Testis (tissue), 2 donors: ENCODE measurements at regions not wholly inside any gene's neighbourhood (a gene's known extent, or its start where the extent isn't known, plus 50 kb on each side); places are given as distances from the start of the nearest gene placed in this dataset.
"Not testable (repeated sequence)": the region's sequence is repeated elsewhere in the genome, so short reads cannot be mapped to it uniquely, and the experiment has no call there.

ENCODE experiments used
- DNase-seq: peaks from one replicate; pipeline ENCODE4 v3.0.0-alpha.2; 2019
- H3K27ac ChIP-seq, 2 donors: fragments of 200-600 bp; sonication (generic); one replicate each; pipeline ENCODE4 v1.5.1; 2019
- H3K27me3 ChIP-seq: fragments of 200-600 bp; sonication (generic); one replicate; pipeline ENCODE4 v1.5.1; 2019
- H3K36me3 ChIP-seq: fragments of 200-600 bp; sonication (generic); one replicate; pipeline ENCODE4 v1.5.1; 2017; ENCODE audit warnings: low read depth; ENCODE audit errors: missing control alignments
- H3K4me1 ChIP-seq: fragments of 200-600 bp; sonication (generic); one replicate; pipeline ENCODE4 v1.5.1; 2019
- H3K4me3 ChIP-seq, 2 donors: fragments of 200-600 bp; sonication (generic); one replicate each; pipeline ENCODE4 v1.5.1; 2017 to 2019
- H3K9me3 ChIP-seq: fragments of 200-600 bp; sonication (generic); one replicate; pipeline ENCODE4 v1.5.1; 2017
- WGBS, 2 donors: methylation state at CpG; one replicate each; pipeline ENCODE4 v1.1.5; 2018; 5-methylcytosine and 5-hydroxymethylcytosine counted together
- intact Hi-C: fragments of 100-400 bp; cut with DNase I; formaldehyde crosslinking; loops from one replicate; pipeline ENCODE4 v1.15.1; 2023; ENCODE audit warnings: low total_unique reads

DNA sequence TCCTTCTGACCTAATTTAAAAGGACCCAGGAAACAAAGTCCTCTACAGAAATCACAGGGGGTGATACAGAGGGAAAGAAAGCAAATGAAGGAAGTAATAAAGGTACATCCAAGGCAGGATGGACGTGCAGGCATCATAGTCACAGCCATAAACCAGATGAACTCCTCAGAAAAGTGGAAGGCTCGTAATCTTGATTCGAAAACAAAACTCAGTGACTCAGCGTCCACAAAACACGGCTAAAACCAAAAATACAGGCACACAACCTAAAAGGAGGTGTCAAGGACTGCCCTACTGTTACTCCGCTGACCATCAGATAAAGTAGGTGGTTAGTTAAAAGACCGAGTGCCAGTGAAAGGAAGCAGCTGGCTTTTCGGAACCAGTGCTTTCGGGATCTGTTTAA lies 81.5 kb downstream of the TRIM69 start:
- intact Hi-C loops, H3K27ac ChIP-seq, DNase-seq, H3K4me3 ChIP-seq, H3K27me3 ChIP-seq, H3K36me3 ChIP-seq, H3K4me1 ChIP-seq, H3K9me3 ChIP-seq: not testable (repeated sequence)
- 71 to 91% methylated on average over 6 to 9 of the region's 9 CpGs for WGBS, 2 donors

DNA sequence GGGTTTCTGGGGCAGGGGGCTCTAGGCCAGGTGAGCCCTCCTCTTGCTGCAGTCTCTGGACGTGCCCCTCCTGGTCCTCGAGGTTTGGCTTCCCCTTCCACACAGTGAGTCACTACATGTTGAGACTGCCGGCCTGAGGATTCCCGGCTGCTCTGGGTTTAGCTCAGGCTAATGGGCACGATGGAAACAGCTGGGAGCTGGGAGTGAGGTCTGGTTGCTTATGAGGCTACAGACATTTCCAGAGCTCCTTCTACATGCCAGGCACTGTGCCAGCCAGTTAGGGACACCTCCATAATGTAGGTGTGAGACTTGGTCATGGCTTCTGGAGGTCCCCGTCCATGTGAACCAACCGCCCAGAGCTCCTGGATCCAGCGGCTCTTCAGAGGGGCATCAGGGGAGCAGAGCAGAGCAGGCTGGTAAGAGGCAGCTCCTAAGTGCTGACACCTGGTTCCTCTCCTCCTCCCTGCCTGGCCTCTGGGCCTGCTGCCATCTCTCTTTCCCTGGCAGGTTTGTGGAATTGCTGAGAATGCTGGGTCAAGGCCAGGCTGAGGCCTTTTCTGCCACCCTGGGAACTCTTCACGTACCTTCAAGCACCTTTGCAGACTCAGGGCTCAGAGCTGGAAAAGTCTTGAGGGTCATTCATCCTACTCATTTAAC lies 83.1 kb downstream of the TRIM69 start:
- H3K36me3 ChIP-seq, H3K27ac ChIP-seq, H3K4me1 ChIP-seq, H3K27me3 ChIP-seq, H3K9me3 ChIP-seq, H3K4me3 ChIP-seq, intact Hi-C loops, DNase-seq: not testable (repeated sequence)
- WGBS, 2 donors: 71 to 79% methylated on average over 5 to 9 of the region's 9 CpGs

DNA sequence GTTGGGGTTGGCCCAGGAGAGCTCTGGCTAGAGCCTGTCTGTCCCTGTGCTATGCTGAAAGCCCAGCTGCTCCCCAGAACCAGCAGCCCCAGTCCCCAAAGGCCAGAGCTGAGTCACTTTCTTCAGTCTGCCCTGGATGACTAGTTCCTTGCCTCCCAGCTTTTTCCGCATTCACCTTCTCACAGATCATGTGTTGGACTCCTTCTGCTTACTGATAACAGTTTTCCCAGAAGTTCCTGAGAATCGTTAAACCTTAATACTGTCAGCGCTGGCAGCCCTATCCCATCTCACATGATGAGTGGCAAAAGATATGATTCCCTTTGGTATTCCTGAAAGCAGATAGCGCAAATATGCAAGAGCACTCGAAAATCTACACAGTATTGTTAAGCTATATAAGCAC lies 84.2 kb downstream of the TRIM69 start:
- H3K27ac ChIP-seq, DNase-seq, H3K4me3 ChIP-seq, intact Hi-C loops, H3K36me3 ChIP-seq, H3K27me3 ChIP-seq, H3K4me1 ChIP-seq, H3K9me3 ChIP-seq: not testable (repeated sequence)
- WGBS, 2 donors: 64 to 71% methylated on average over 5 of the region's 5 CpGs

DNA sequence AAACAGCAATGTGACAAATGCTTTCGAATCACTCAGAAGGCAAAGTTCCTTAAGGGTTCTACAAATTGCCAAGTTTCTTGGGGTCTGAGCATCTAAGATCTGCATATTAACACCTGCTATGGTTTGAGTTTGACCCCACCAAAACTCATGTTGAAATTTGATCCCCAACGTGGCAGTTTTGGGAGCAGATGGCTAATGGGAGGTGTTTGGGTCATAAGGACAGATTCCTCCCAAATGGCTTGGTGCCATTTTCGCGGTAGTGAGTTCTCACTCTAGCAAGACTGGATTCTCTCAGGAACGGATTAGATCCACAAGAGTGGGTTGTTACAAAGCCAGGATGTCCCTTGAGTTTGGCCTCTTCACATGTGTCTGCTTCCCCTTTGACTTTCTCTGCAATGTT lies 84.6 kb downstream of the TRIM69 start:
- H3K36me3 ChIP-seq, H3K9me3 ChIP-seq, intact Hi-C loops, H3K27ac ChIP-seq, H3K4me1 ChIP-seq, DNase-seq, H3K27me3 ChIP-seq, H3K4me3 ChIP-seq: not testable (repeated sequence)
- WGBS, 2 donors: 60 to 66% methylated on average over 4 to 5 of the region's 5 CpGs

DNA sequence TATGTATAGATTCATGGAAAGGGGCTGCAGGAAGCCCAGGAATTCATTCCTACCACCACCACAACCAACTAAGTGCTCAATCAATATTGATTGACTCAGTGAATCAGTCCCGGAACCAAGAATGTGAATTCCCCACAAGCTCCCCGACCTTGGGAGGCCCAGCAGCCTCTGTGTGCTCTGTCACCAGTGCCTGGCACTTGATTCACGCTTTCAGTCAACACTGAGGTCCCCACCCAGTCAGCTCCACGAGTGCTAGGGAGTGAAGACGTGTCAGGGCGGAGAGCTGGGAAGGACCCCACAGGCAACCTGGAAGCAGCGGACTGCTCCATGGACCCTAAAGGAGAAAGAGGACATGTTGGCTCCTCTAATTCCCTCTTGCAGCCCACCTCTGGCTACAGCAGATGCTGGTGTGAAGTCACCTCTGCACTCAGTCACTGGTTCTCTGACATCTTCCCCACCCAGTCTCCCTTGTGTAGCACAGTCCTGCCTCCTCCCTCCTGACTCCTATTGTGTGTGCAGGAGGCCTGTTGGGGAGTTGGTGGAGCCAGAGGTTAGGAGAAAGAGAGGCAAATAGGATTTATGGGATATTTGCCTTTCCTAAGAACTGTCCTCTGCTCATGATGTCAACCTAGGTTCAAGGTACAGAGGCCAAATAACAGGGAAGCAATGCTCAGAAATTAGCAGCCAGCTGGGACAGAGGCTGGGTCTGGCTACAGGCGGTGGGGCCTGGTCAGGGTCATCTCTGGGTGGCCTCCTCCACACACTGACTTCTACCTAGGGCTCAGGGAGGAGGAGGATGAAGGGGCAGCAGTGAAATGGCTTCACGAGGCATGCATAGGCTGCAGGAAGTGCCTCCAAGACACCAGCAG lies 88.2 kb downstream of the TRIM69 start:
- H3K9me3 ChIP-seq, H3K27me3 ChIP-seq, H3K4me3 ChIP-seq, H3K4me1 ChIP-seq, H3K27ac ChIP-seq, H3K36me3 ChIP-seq, DNase-seq, intact Hi-C loops: not testable (repeated sequence)
- WGBS, 2 donors: no CpG with 5 or more reads among the region's 9 CpGs

DNA sequence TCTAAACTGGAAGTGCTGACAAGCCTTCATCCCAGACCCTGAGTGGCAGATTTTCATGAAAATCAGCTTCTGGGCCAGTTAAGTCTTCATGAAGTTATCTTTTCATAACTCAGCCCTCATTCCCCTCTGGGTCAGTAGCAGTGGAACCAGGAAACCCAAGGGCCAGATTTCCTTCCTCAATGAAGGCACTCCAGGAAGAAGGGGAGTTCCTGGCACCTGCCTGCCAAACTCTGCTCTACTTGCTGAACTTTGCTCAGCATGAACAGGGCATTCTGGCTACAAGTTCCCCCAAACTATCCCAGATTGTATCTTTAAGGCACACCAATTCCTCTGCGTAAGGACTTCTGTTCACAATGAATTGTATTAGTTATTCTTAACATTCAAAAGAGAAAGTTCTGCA lies 90.3 kb downstream of the TRIM69 start:
- DNase-seq, H3K4me3 ChIP-seq, H3K36me3 ChIP-seq, H3K4me1 ChIP-seq, H3K27ac ChIP-seq, H3K27me3 ChIP-seq, intact Hi-C loops, H3K9me3 ChIP-seq: not testable (repeated sequence)
- 86 to 100% methylated on average over 1 of the region's 1 CpG for WGBS, 2 donors

DNA sequence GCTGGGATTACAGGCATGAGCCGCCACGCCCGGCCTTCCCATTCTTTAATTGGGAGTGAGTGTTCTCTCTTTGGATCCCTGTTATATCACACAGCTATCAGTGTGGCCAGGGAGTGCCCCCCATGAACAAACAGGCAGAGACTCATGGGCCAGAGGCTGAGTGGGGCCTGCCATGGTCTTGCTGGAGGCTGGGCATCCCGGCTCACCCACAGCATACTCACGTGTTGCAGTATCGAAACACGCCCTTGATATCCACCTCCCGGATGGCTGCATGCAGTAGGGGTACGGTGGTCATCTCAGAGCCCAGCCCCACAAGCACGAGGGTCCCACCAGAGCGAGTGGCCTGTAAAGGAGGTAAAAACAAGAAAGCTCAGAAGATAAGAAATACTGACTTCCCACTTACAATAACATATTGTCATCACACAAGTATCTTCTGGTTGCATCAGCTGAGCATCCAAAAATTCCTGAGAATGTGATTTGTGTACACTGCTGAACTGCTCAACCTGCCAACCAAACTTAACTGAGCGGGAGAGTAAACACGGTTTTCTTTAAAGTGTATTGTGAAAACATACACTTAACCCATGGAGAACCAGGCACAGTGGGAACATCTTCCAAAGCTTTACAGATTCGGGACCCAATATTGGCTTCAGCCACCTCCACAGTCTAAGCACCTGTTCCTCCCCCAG lies 92.0 kb downstream of the TRIM69 start:
- H3K4me3 ChIP-seq, H3K9me3 ChIP-seq, intact Hi-C loops, H3K4me1 ChIP-seq, H3K27me3 ChIP-seq, H3K36me3 ChIP-seq, DNase-seq, H3K27ac ChIP-seq: not testable (repeated sequence)
- 86 to 93% methylated on average over 8 to 11 of the region's 14 CpGs for WGBS, 2 donors

DNA sequence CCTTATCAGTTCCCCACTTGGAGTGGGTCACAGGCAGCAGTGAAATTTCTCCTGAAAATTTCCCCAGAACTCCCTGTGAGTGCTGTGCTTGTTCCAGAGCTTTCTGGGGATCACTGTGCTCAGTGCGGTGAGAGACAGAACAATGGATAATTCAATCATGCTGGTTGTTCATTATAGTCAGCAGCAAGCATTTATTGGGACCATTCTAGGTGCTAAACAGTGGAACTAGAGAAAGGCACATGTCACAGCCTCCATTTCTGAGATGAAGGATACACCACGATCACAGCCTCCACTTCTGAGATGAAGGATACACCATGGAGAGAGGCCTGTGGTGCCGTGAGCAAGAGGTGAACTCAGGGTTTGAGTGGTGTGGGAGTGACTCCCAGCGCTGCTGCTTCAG lies 92.8 kb downstream of the TRIM69 start:
- intact Hi-C loops: not testable (repeated sequence)

DNA sequence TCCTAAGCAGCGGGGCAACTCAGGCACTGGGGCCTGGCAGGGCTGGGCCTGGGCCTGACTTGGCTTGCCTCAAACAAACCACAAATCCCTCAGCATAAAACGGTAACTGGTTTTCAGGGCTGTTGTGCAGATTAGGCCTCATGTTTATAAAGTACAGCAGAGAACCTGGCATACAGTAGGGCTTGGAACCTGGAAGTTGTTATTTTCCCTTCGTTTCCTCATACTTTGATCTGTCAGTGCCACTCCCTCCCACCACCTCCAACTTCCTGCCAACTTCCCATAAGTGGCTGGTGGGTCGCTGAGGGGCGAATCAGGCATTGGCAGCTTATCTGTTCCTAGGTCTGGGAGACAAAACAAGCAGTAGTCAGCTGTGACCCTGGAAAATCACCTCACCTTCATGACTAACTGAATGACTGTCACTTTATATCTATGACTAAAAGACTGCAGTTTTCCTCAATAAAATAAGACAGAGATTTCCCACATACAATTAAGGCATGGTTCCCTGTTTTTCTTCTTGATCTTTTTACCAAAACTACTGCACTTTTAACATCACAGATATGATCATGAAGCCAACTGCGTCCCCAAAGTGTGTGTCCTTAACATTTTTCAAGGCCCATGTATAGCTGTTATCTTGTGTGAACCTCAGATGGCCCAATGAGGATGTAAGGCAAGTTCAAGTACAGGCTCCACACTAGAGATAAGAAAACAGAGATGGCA lies 94.5 kb downstream of the TRIM69 start:
- H3K4me1 ChIP-seq, intact Hi-C loops, H3K27me3 ChIP-seq, H3K4me3 ChIP-seq, H3K36me3 ChIP-seq, H3K9me3 ChIP-seq, H3K27ac ChIP-seq, DNase-seq: not testable (repeated sequence)
- 60 to 66% methylated on average over 6 of the region's 6 CpGs for WGBS, 2 donors

More for the DNA sequence above, 92.8 kb downstream of the TRIM69 start:
- DNase-seq, H3K27me3 ChIP-seq, H3K27ac ChIP-seq, H3K36me3 ChIP-seq, H3K9me3 ChIP-seq, H3K4me3 ChIP-seq, H3K4me1 ChIP-seq: not testable (repeated sequence)
- 84 to 88% methylated on average over 4 of the region's 4 CpGs for WGBS, 2 donors

DNA sequence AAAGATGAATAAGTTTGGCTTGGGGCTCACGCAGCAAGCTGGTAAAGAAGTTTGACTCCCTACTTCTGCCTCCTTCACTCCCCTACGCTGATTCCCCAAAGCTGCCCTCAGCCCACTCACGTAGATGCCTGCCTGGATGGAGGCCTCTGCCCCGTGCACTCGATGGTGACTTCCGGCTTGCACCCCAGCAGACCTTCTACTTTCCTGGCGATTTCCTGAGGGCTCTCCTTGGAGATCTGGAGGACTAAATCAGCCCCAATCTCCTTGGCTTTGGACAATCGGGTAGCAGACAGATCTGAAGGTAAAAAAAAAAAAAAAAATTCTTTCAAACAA lies 95.0 kb downstream of the TRIM69 start:
- not testable (repeated sequence) for H3K27ac ChIP-seq

DNA sequence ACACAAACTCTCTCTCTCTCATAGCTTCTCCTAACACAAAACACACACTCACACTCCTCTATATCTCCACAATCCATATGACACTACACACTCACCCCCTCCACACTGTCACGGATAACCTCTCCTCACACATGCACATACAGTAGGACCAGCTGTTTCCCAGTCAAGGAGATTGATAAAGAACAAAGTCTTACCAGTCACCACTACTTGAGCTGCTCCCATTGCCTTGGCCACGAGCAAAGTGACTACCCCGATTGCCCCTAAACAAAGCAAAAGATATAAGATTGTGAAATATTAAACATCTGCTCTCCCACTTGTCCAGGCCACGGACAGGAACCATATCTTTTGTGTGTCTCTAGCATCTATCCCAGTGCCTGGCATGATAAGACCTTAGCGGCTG lies 95.8 kb downstream of the TRIM69 start:
- WGBS, 2 donors: 80 to 83% methylated on average over 5 of the region's 5 CpGs
- H3K27ac ChIP-seq, H3K4me1 ChIP-seq, H3K9me3 ChIP-seq, H3K4me3 ChIP-seq, H3K36me3 ChIP-seq, DNase-seq, intact Hi-C loops, H3K27me3 ChIP-seq: not testable (repeated sequence)

More for the DNA sequence above, 95.0 kb downstream of the TRIM69 start:
- WGBS, 2 donors: 81 to 88% methylated on average over 8 of the region's 8 CpGs
- H3K4me1 ChIP-seq, H3K36me3 ChIP-seq, H3K9me3 ChIP-seq, DNase-seq, H3K27me3 ChIP-seq, H3K4me3 ChIP-seq, intact Hi-C loops: not testable (repeated sequence)
